ENCODE measurements at regions not wholly inside any gene's neighbourhood (a gene's known extent, or its start where the extent isn't known, plus 50 kb on each side); places are given as distances from the start of the nearest gene placed in this dataset.

- Histone ChIP-seq H3K9me3 (ENCODE audit: control insufficient read depth, low read depth, low read length) (no peaks in the 10 kb centered on the region), H3K27me3 (ENCODE audit: control insufficient read depth, insufficient read depth, low read length) (no peaks in the 10 kb centered on the region), H3K4me3 (ENCODE audit: low read length) (no peak overlapping the region), H3K4me1 (ENCODE audit: control insufficient read depth, insufficient read depth, low read length) (peaks cover 12% of the 10 kb centered on the region), H3K27ac (ENCODE audit: low read length) (no peak overlapping the region), H3K36me3 (ENCODE audit: control insufficient read depth, insufficient read depth, low read length) (no peaks in the 10 kb centered on the region)
- 60% methylated on average over 1 of the region's 2 CpGs for WGBS (ENCODE audit: insufficient coverage, low lambda C conversion rate)
- DNase-seq: no peak
These were observed 137.9 kb upstream of the TMCC3 start for GRCh38 chr12:94788298-94788697.

- H3K27me3 ChIP-seq (ENCODE audit: control insufficient read depth, insufficient read depth, low read length): no peaks in the 10 kb centered on the region
- 30% methylated on average over 2 of the region's 6 CpGs for WGBS (ENCODE audit: insufficient coverage, low lambda C conversion rate)
- H3K27ac ChIP-seq (ENCODE audit: low read length): peak overlapping the region; percentile 34
- peak; percentile 71 to 81 for DNase-seq
- H3K9me3 ChIP-seq (ENCODE audit: control insufficient read depth, low read depth, low read length): no peaks in the 10 kb centered on the region
- H3K4me1 ChIP-seq (ENCODE audit: control insufficient read depth, insufficient read depth, low read length): peaks cover 3% of the 10 kb centered on the region
- no peaks in the 10 kb centered on the region for H3K36me3 ChIP-seq (ENCODE audit: control insufficient read depth, insufficient read depth, low read length)
- H3K4me3 ChIP-seq (ENCODE audit: low read length): no peak overlapping the region
These were observed 136.5 kb upstream of the TMCC3 start for GRCh38 chr12:94786906-94787305.

GRCh38 chr12:94783862-94784261 is 133.5 kb upstream of the TMCC3 start:
- Histone ChIP-seq H3K27me3 (ENCODE audit: control insufficient read depth, insufficient read depth, low read length) (no peaks in the 10 kb centered on the region), H3K36me3 (ENCODE audit: control insufficient read depth, insufficient read depth, low read length) (no peaks in the 10 kb centered on the region), H3K4me3 (ENCODE audit: low read length) (no peak overlapping the region), H3K4me1 (ENCODE audit: control insufficient read depth, insufficient read depth, low read length) (peaks cover 3% of the 10 kb centered on the region), H3K9me3 (ENCODE audit: control insufficient read depth, low read depth, low read length) (no peaks in the 10 kb centered on the region), H3K27ac (ENCODE audit: low read length) (no peak overlapping the region)
- 60% methylated on average over 1 of the region's 1 CpG for WGBS (ENCODE audit: insufficient coverage, low lambda C conversion rate)
- DNase-seq: no peak

GRCh38 chr12:94783343-94783742 is 133.0 kb upstream of the TMCC3 start:
- no peak for DNase-seq
- Histone ChIP-seq H3K4me3 (ENCODE audit: low read length) (no peak overlapping the region), H3K9me3 (ENCODE audit: control insufficient read depth, low read depth, low read length) (no peaks in the 10 kb centered on the region), H3K4me1 (ENCODE audit: control insufficient read depth, insufficient read depth, low read length) (peaks cover 3% of the 10 kb centered on the region), H3K27ac (ENCODE audit: low read length) (no peak overlapping the region), H3K27me3 (ENCODE audit: control insufficient read depth, insufficient read depth, low read length) (no peaks in the 10 kb centered on the region), H3K36me3 (ENCODE audit: control insufficient read depth, insufficient read depth, low read length) (no peaks in the 10 kb centered on the region)
- WGBS (ENCODE audit: insufficient coverage, low lambda C conversion rate): 23% methylated on average over 2 of the region's 3 CpGs

GRCh38 chr12:94781835-94782234 is 131.5 kb upstream of the TMCC3 start:
- no peak overlapping the region for H3K27ac ChIP-seq (ENCODE audit: low read length)
- H3K4me3 ChIP-seq (ENCODE audit: low read length): no peak overlapping the region
- peaks cover 3% of the 10 kb centered on the region for H3K4me1 ChIP-seq (ENCODE audit: control insufficient read depth, insufficient read depth, low read length)
- no peak for DNase-seq
- H3K27me3 ChIP-seq (ENCODE audit: control insufficient read depth, insufficient read depth, low read length): peaks cover 3% of the 10 kb centered on the region
- 83% methylated on average over 1 of the region's 2 CpGs for WGBS (ENCODE audit: insufficient coverage, low lambda C conversion rate)
- H3K9me3 ChIP-seq (ENCODE audit: control insufficient read depth, low read depth, low read length): no peaks in the 10 kb centered on the region
- no peaks in the 10 kb centered on the region for H3K36me3 ChIP-seq (ENCODE audit: control insufficient read depth, insufficient read depth, low read length)

- H3K36me3 ChIP-seq (ENCODE audit: control insufficient read depth, insufficient read depth, low read length): no peaks in the 10 kb centered on the region
- peaks cover 8% of the 10 kb centered on the region for H3K27me3 ChIP-seq (ENCODE audit: control insufficient read depth, insufficient read depth, low read length)
- no peaks in the 10 kb centered on the region for H3K9me3 ChIP-seq (ENCODE audit: control insufficient read depth, low read depth, low read length)
- no peak overlapping the region for H3K4me3 ChIP-seq (ENCODE audit: low read length)
- no peak for DNase-seq
- H3K4me1 ChIP-seq (ENCODE audit: control insufficient read depth, insufficient read depth, low read length): no peaks in the 10 kb centered on the region
- WGBS (ENCODE audit: insufficient coverage, low lambda C conversion rate): no CpG with 5 or more reads among the region's 6 CpGs
- no peak overlapping the region for H3K27ac ChIP-seq (ENCODE audit: low read length)
These were observed 129.1 kb upstream of the TMCC3 start for GRCh38 chr12:94779485-94779884.

- Histone ChIP-seq H3K4me3 (ENCODE audit: low read length) (no peak overlapping the region), H3K36me3 (ENCODE audit: control insufficient read depth, insufficient read depth, low read length) (no peaks in the 10 kb centered on the region), H3K4me1 (ENCODE audit: control insufficient read depth, insufficient read depth, low read length) (no peaks in the 10 kb centered on the region), H3K9me3 (ENCODE audit: control insufficient read depth, low read depth, low read length) (no peaks in the 10 kb centered on the region), H3K27me3 (ENCODE audit: control insufficient read depth, insufficient read depth, low read length) (peaks cover 8% of the 10 kb centered on the region), H3K27ac (ENCODE audit: low read length) (no peak overlapping the region)
- 83% methylated on average over 3 of the region's 5 CpGs for WGBS (ENCODE audit: insufficient coverage, low lambda C conversion rate)
- no peak for DNase-seq
These were observed 127.6 kb upstream of the TMCC3 start for GRCh38 chr12:94777936-94778335.

- no peak overlapping the region for H3K27ac ChIP-seq (ENCODE audit: low read length)
- no peak overlapping the region for H3K4me3 ChIP-seq (ENCODE audit: low read length)
- no CpG with 5 or more reads among the region's 7 CpGs for WGBS (ENCODE audit: insufficient coverage, low lambda C conversion rate)
- H3K36me3 ChIP-seq (ENCODE audit: control insufficient read depth, insufficient read depth, low read length): no peaks in the 10 kb centered on the region
- no peaks in the 10 kb centered on the region for H3K4me1 ChIP-seq (ENCODE audit: control insufficient read depth, insufficient read depth, low read length)
- no peak for DNase-seq
- peaks cover 8% of the 10 kb centered on the region for H3K27me3 ChIP-seq (ENCODE audit: control insufficient read depth, insufficient read depth, low read length)
- H3K9me3 ChIP-seq (ENCODE audit: control insufficient read depth, low read depth, low read length): no peaks in the 10 kb centered on the region
These were observed 125.4 kb upstream of the TMCC3 start for GRCh38 chr12:94775710-94776109.

- Histone ChIP-seq H3K36me3 (ENCODE audit: control insufficient read depth, insufficient read depth, low read length) (no peaks in the 10 kb centered on the region), H3K4me1 (ENCODE audit: control insufficient read depth, insufficient read depth, low read length) (peaks cover 16% of the 10 kb centered on the region), H3K27me3 (ENCODE audit: control insufficient read depth, insufficient read depth, low read length) (peaks cover 4% of the 10 kb centered on the region), H3K9me3 (ENCODE audit: control insufficient read depth, low read depth, low read length) (no peaks in the 10 kb centered on the region), H3K27ac (ENCODE audit: low read length) (no peak overlapping the region), H3K4me3 (ENCODE audit: low read length) (no peak overlapping the region)
- WGBS (ENCODE audit: insufficient coverage, low lambda C conversion rate): 100% methylated on average over 2 of the region's 5 CpGs
- no peak for DNase-seq
These were observed 121.4 kb upstream of the TMCC3 start for GRCh38 chr12:94771741-94772140.

GRCh38 chr12:94771199-94771598 is 120.8 kb upstream of the TMCC3 start:
- 95% methylated on average over 3 of the region's 4 CpGs for WGBS (ENCODE audit: insufficient coverage, low lambda C conversion rate)
- no peaks in the 10 kb centered on the region for H3K36me3 ChIP-seq (ENCODE audit: control insufficient read depth, insufficient read depth, low read length)
- H3K27ac ChIP-seq (ENCODE audit: low read length): no peak overlapping the region
- H3K27me3 ChIP-seq (ENCODE audit: control insufficient read depth, insufficient read depth, low read length): peaks cover 4% of the 10 kb centered on the region
- H3K4me3 ChIP-seq (ENCODE audit: low read length): no peak overlapping the region
- H3K4me1 ChIP-seq (ENCODE audit: control insufficient read depth, insufficient read depth, low read length): peaks cover 16% of the 10 kb centered on the region
- no peaks in the 10 kb centered on the region for H3K9me3 ChIP-seq (ENCODE audit: control insufficient read depth, low read depth, low read length)
- no peak for DNase-seq

GRCh38 chr12:94770791-94771190 is 120.4 kb upstream of the TMCC3 start:
- no peak for DNase-seq
- no CpG with 5 or more reads among the region's 6 CpGs for WGBS (ENCODE audit: insufficient coverage, low lambda C conversion rate)
- H3K27me3 ChIP-seq (ENCODE audit: control insufficient read depth, insufficient read depth, low read length): peaks cover 4% of the 10 kb centered on the region
- H3K27ac ChIP-seq (ENCODE audit: low read length): no peak overlapping the region
- H3K4me3 ChIP-seq (ENCODE audit: low read length): no peak overlapping the region
- H3K9me3 ChIP-seq (ENCODE audit: control insufficient read depth, low read depth, low read length): no peaks in the 10 kb centered on the region
- H3K36me3 ChIP-seq (ENCODE audit: control insufficient read depth, insufficient read depth, low read length): no peaks in the 10 kb centered on the region
- peaks cover 16% of the 10 kb centered on the region for H3K4me1 ChIP-seq (ENCODE audit: control insufficient read depth, insufficient read depth, low read length)

Data from large intestine (tissue), 3 donors.